HEK293 (cell line): ENCODE measurements at regions not wholly inside any gene's neighbourhood (a gene's known extent, or its start where the extent isn't known, plus 50 kb on each side); places are given as distances from the start of the nearest gene placed in this dataset.

ENCODE experiments used
- CTCF ChIA-PET: fragments of 350-600 bp; formaldehyde crosslinking; extraction: SDS; loops from one replicate; lab custom pipeline; 2021; ENCODE audit warnings: antibody characterized with exemption; lab: Yijun Ruan, JAX
- POLR2A ChIA-PET: fragments of 300-600 bp; formaldehyde crosslinking; extraction: SDS; loops from one replicate; lab custom pipeline; 2020; ENCODE audit warnings: antibody characterized with exemption, inconsistent platforms; lab: Yijun Ruan, JAX
- H3K27ac ChIP-seq: fragments of 200-500 bp; sonication (Bioruptor generic); 2 replicates; pipeline ENCODE4 v1.5.1; 2014; ENCODE audit warnings: low read depth, low read length, control low read depth, inconsistent platforms; ENCODE audit errors: extremely low read depth
- H3K36me3 ChIP-seq, 2 experiments: fragments of 200-500 bp in 1 of 2; sonication (Bioruptor generic) in 1 of 2; 1 replicate in 1 of 2; 2 replicates in 1 of 2; pipeline ENCODE4 v1.5.1; 2014 to 2017; ENCODE audit warnings: inconsistent platforms in 2 of 2, low read length in 2 of 2; ENCODE audit not compliant: control insufficient read depth in 2 of 2, insufficient read depth in 1 of 2
- H3K4me1 ChIP-seq: fragments of 200-500 bp; sonication (Bioruptor generic); 2 replicates; pipeline ENCODE4 v1.5.1; 2014; ENCODE audit warnings: mild to moderate bottlenecking, low read length, inconsistent platforms; ENCODE audit not compliant: control insufficient read depth, insufficient read depth
- H3K4me3 ChIP-seq: 2 replicates; pipeline ENCODE4 v1.5.1; 2011; ENCODE audit warnings: low read depth, mild to moderate bottlenecking, control low read depth, low read length, moderate library complexity
- H3K9me3 ChIP-seq: fragments of 200-500 bp; sonication (Bioruptor generic); 2 replicates; pipeline ENCODE4 v1.5.1; 2014; ENCODE audit warnings: low read depth, low read length, inconsistent platforms; ENCODE audit not compliant: control insufficient read depth, insufficient read depth
- GLIS1 ChIP-seq: fragments of 450-650 bp; formaldehyde crosslinking; IDR thresholded peaks from 2 replicates; pipeline ENCODE4 v1.5.1; 2016; ENCODE audit warnings: missing biosample characterization, missing genetic modification characterization
- IKZF3 ChIP-seq: fragments of 450-650 bp; IDR thresholded peaks from 2 replicates; pipeline ENCODE4 v1.5.0; 2018; ENCODE audit warnings: missing biosample characterization, mild to moderate bottlenecking, missing genetic modification characterization, moderate library complexity
- SCRT1 ChIP-seq: fragments of 450-650 bp; formaldehyde crosslinking; IDR thresholded peaks from 2 replicates; pipeline ENCODE4 v1.5.1; 2016; ENCODE audit warnings: missing biosample characterization, missing genetic modification characterization, borderline replicate concordance
- ZIC2 ChIP-seq: fragments of 450-650 bp; formaldehyde crosslinking; IDR thresholded peaks from 2 replicates; pipeline ENCODE4 v1.5.1; 2016; ENCODE audit warnings: missing biosample characterization, missing genetic modification characterization
- ZNF132 ChIP-seq: fragments of 450-650 bp; formaldehyde crosslinking; IDR thresholded peaks from 2 replicates; pipeline ENCODE4 v1.5.1; 2017; ENCODE audit warnings: missing biosample characterization, missing genetic modification characterization, borderline replicate concordance
- ZNF223 ChIP-seq: fragments of 450-650 bp; formaldehyde crosslinking; IDR thresholded peaks from 2 replicates; pipeline ENCODE4 v1.5.1; 2016; ENCODE audit warnings: missing biosample characterization, missing genetic modification characterization
- ZNF335 ChIP-seq: fragments of 450-650 bp; formaldehyde crosslinking; conservative IDR thresholded peaks from 2 replicates; pipeline ENCODE4 v1.5.1; 2016; ENCODE audit warnings: missing biosample characterization, missing genetic modification characterization
- ZNF423 ChIP-seq: fragments of 450-650 bp; formaldehyde crosslinking; IDR thresholded peaks from 2 replicates; pipeline ENCODE4 v1.5.1; 2016; ENCODE audit warnings: missing biosample characterization, missing genetic modification characterization
- ZNF501 ChIP-seq: fragments of 450-650 bp; formaldehyde crosslinking; IDR thresholded peaks from 2 replicates; pipeline ENCODE4 v1.5.1; 2016; ENCODE audit warnings: missing biosample characterization, missing genetic modification characterization
- ZNF623 ChIP-seq: fragments of 450-650 bp; formaldehyde crosslinking; IDR thresholded peaks from 2 replicates; pipeline ENCODE4 v1.5.1; 2016; ENCODE audit warnings: missing biosample characterization, missing genetic modification characterization
- ZNF654 ChIP-seq: fragments of 450-650 bp; formaldehyde crosslinking; IDR thresholded peaks from 2 replicates; pipeline ENCODE4 v1.5.1; 2016; ENCODE audit warnings: low read depth, missing biosample characterization, missing genetic modification characterization
- ZNF658 ChIP-seq: fragments of 450-650 bp; formaldehyde crosslinking; IDR thresholded peaks from 2 replicates; pipeline ENCODE4; 2016; ENCODE audit warnings: missing biosample characterization, missing genetic modification characterization
- ZNF677 ChIP-seq: fragments of 450-650 bp; IDR thresholded peaks from 2 replicates; pipeline ENCODE4 v1.5.0; 2018; ENCODE audit warnings: missing biosample characterization, mild to moderate bottlenecking, missing genetic modification characterization, moderate library complexity
- ZNF747 ChIP-seq: fragments of 450-650 bp; formaldehyde crosslinking; IDR thresholded peaks from 2 replicates; pipeline ENCODE4 v1.5.1; 2016; ENCODE audit warnings: missing biosample characterization, missing genetic modification characterization
- ZNF777 ChIP-seq: fragments of 450-650 bp; formaldehyde crosslinking; IDR thresholded peaks from 2 replicates; pipeline ENCODE4 v1.5.1; 2017; ENCODE audit warnings: missing biosample characterization, missing genetic modification characterization, borderline replicate concordance
- ZSCAN30 ChIP-seq: fragments of 450-650 bp; IDR thresholded peaks from 2 replicates; pipeline ENCODE4 v1.5.1; 2018; ENCODE audit warnings: missing biosample characterization, mild to moderate bottlenecking, missing genetic modification characterization, moderate library complexity
- TF ChIP-seq, protein P1 (sequence below): fragments of 450-650 bp; formaldehyde crosslinking; IDR thresholded peaks from 2 replicates; pipeline ENCODE4 v1.5.1; 2016; ENCODE audit warnings: missing biosample characterization, missing genetic modification characterization
- TF ChIP-seq, protein P2 (sequence below): fragments of 450-650 bp; formaldehyde crosslinking; IDR thresholded peaks from 2 replicates; pipeline ENCODE4 v1.5.1; 2016; ENCODE audit warnings: missing biosample characterization, missing genetic modification characterization
- TF ChIP-seq, protein P3 (sequence below): fragments of 450-650 bp; formaldehyde crosslinking; IDR thresholded peaks from 2 replicates; pipeline ENCODE4 v1.5.1; 2016; ENCODE audit warnings: missing biosample characterization, missing genetic modification characterization
- TF ChIP-seq, protein P4 (sequence below): fragments of 450-650 bp; formaldehyde crosslinking; IDR thresholded peaks from 2 replicates; pipeline ENCODE4 v1.5.0; 2017; ENCODE audit warnings: missing biosample characterization, missing genetic modification characterization, borderline replicate concordance
- TF ChIP-seq, protein P5 (sequence below): fragments of 450-650 bp; formaldehyde crosslinking; IDR thresholded peaks from 2 replicates; pipeline ENCODE4 v1.5.1; 2017; ENCODE audit warnings: missing biosample characterization, missing genetic modification characterization
- TF ChIP-seq, protein P6 (sequence below): fragments of 450-650 bp; formaldehyde crosslinking; IDR thresholded peaks from 2 replicates; pipeline ENCODE4 v1.5.1; 2016; ENCODE audit warnings: missing biosample characterization, missing genetic modification characterization, borderline replicate concordance

DNA sequence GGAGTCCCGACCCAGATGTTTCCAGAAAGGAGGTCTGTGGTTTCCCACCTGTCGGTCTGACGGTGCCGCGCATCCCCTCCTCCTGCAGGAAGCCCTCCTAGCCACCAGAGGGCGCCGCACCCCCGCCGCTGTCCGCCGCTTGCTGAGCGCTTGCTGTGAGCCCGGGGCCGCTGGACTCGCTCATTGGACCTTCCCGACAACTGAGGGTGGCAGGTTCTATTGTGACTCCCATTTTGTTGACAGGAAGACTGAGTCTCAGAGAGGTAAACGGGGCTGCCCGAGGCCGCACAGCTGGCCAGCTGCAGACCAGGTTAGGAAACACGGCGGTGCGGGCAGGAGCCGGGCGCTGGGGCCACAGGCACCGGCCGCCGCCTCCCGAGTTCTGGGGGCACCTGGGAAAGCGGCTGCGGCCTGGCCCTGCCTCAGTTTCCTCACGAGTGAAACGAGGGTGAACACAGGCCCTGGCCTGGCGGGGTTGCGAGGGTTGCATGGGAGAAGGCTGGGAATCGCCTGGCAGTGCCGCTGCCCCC, 191.1 kb upstream of the CIBAR2 start (continued):
- no peak for TF ChIP-seq ZNF132 (tag by site-specific recombination)
- no peak for TF ChIP-seq ZNF677 (tag by site-specific recombination)
- peak; percentile 100 for TF ChIP-seq ZSCAN30 (tag by site-specific recombination)
- 0 out of 2 replicates have a peak, but pooled peaks have one; percentile 29 for TF ChIP-seq ZNF623 (tag by site-specific recombination)
- TF ChIP-seq, protein P1, sequence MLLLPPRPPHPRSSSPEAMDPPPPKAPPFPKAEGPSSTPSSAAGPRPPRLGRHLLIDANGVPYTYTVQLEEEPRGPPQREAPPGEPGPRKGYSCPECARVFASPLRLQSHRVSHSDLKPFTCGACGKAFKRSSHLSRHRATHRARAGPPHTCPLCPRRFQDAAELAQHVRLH (tag by site-specific recombination): peak; percentile 67; the same call in 1 of the 2 replicates
- TF ChIP-seq SCRT1 (tag by site-specific recombination): 0 out of 2 replicates have a peak, but pooled peaks have one; percentile 54
- 0 out of 2 replicates have a peak, but pooled peaks have one; percentile 9 for TF ChIP-seq ZNF335 (tag by site-specific recombination)
- TF ChIP-seq, protein P2, sequence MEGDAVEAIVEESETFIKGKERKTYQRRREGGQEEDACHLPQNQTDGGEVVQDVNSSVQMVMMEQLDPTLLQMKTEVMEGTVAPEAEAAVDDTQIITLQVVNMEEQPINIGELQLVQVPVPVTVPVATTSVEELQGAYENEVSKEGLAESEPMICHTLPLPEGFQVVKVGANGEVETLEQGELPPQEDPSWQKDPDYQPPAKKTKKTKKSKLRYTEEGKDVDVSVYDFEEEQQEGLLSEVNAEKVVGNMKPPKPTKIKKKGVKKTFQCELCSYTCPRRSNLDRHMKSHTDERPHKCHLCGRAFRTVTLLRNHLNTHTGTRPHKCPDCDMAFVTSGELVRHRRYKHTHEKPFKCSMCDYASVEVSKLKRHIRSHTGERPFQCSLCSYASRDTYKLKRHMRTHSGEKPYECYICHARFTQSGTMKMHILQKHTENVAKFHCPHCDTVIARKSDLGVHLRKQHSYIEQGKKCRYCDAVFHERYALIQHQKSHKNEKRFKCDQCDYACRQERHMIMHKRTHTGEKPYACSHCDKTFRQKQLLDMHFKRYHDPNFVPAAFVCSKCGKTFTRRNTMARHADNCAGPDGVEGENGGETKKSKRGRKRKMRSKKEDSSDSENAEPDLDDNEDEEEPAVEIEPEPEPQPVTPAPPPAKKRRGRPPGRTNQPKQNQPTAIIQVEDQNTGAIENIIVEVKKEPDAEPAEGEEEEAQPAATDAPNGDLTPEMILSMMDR: peak; percentile 88
- no peak for TF ChIP-seq IKZF3
- TF ChIP-seq, protein P3, sequence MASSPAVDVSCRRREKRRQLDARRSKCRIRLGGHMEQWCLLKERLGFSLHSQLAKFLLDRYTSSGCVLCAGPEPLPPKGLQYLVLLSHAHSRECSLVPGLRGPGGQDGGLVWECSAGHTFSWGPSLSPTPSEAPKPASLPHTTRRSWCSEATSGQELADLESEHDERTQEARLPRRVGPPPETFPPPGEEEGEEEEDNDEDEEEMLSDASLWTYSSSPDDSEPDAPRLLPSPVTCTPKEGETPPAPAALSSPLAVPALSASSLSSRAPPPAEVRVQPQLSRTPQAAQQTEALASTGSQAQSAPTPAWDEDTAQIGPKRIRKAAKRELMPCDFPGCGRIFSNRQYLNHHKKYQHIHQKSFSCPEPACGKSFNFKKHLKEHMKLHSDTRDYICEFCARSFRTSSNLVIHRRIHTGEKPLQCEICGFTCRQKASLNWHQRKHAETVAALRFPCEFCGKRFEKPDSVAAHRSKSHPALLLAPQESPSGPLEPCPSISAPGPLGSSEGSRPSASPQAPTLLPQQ (tag by site-specific recombination): 0 out of 2 replicates have a peak, but pooled peaks have one; percentile 11
- TF ChIP-seq ZNF654 (tag by site-specific recombination): peak; percentile 19; the same call in 1 of the 2 replicates

DNA sequence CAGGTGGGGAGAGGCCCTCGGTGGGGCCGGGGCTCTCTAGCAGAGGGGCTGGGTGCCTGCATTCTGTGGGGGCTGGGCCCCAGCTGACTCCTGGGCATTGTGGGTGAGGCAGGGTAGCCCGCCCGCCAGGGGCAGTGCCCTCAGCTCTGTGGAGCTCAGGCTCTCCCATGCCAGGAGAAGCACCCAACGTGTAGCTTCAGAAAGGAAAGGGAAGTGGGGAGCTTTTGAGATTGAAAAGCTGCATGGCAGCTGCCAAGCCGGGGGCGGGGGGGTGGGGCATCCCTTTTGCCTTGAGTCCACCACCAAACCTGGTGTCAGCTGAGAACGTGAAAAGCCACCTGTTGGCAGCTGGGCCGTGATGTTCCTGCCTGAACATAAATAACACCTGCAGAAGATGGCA, 192.1 kb upstream of the CIBAR2 start:
- POLR2A ChIA-PET: no interaction called here
- Histone ChIP-seq H3K27ac (no peak overlapping the region), H3K4me1 (no peaks in the 10 kb centered on the region), H3K9me3 (no peaks in the 10 kb centered on the region), H3K4me3 (no peak overlapping the region), H3K36me3 (no peaks in the 10 kb centered on the region)
- CTCF ChIA-PET: interaction anchor here (0.5 to 1.8 kb wide), 6 partner anchors 14 to 332 kb away, joined by 3 to 6 read pairs (median 4); no protein-coding TSS in a partner anchor
- TF ChIP-seq, protein P4, sequence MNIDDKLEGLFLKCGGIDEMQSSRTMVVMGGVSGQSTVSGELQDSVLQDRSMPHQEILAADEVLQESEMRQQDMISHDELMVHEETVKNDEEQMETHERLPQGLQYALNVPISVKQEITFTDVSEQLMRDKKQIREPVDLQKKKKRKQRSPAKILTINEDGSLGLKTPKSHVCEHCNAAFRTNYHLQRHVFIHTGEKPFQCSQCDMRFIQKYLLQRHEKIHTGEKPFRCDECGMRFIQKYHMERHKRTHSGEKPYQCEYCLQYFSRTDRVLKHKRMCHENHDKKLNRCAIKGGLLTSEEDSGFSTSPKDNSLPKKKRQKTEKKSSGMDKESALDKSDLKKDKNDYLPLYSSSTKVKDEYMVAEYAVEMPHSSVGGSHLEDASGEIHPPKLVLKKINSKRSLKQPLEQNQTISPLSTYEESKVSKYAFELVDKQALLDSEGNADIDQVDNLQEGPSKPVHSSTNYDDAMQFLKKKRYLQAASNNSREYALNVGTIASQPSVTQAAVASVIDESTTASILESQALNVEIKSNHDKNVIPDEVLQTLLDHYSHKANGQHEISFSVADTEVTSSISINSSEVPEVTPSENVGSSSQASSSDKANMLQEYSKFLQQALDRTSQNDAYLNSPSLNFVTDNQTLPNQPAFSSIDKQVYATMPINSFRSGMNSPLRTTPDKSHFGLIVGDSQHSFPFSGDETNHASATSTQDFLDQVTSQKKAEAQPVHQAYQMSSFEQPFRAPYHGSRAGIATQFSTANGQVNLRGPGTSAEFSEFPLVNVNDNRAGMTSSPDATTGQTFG (tag by site-specific recombination): no peak
- TF ChIP-seq ZNF747 (no peak), ZIC2 (tag by site-specific recombination) (no peak), ZNF658 (no peak), ZNF501 (tag by site-specific recombination) (no peak), ZNF423 (no peak), ZNF777 (tag by site-specific recombination) (no peak), ZNF677 (tag by site-specific recombination) (no peak), ZNF223 (tag by site-specific recombination) (no peak), GLIS1 (no peak)
- TF ChIP-seq, protein P5, sequence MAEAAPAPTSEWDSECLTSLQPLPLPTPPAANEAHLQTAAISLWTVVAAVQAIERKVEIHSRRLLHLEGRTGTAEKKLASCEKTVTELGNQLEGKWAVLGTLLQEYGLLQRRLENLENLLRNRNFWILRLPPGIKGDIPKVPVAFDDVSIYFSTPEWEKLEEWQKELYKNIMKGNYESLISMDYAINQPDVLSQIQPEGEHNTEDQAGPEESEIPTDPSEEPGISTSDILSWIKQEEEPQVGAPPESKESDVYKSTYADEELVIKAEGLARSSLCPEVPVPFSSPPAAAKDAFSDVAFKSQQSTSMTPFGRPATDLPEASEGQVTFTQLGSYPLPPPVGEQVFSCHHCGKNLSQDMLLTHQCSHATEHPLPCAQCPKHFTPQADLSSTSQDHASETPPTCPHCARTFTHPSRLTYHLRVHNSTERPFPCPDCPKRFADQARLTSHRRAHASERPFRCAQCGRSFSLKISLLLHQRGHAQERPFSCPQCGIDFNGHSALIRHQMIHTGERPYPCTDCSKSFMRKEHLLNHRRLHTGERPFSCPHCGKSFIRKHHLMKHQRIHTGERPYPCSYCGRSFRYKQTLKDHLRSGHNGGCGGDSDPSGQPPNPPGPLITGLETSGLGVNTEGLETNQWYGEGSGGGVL (tag by site-specific recombination): no peak
- TF ChIP-seq, protein P6, sequence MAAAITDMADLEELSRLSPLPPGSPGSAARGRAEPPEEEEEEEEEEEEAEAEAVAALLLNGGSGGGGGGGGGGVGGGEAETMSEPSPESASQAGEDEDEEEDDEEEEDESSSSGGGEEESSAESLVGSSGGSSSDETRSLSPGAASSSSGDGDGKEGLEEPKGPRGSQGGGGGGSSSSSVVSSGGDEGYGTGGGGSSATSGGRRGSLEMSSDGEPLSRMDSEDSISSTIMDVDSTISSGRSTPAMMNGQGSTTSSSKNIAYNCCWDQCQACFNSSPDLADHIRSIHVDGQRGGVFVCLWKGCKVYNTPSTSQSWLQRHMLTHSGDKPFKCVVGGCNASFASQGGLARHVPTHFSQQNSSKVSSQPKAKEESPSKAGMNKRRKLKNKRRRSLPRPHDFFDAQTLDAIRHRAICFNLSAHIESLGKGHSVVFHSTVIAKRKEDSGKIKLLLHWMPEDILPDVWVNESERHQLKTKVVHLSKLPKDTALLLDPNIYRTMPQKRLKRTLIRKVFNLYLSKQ: no peak
